ENCODE measurements at regions not wholly inside any gene's neighbourhood (a gene's known extent, or its start where the extent isn't known, plus 50 kb on each side); places are given as distances from the start of the nearest gene placed in this dataset.
"Not testable (repeated sequence)": the region's sequence is repeated elsewhere in the genome, so short reads cannot be mapped to it uniquely, and the experiment has no call there.

DNA sequence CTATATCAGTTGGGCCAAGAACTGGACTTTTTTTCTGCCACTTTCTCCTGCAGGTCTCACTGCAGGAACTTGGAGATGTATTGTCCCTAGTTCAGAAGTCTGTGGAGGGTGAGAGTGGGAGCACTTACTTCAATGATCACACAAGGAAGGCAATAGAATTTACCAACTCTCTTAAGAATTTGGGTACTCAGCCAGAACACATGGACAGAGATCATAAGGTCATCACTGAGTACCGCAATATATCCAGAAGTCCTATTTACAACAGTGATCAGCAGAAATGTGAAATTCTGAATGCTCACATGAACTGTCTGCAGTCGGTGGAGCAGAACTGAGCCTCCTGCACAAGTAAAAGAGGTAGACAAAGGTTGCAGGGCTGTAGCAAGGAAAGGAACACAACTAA lies 101.0 kb downstream of the FAM114A2 start:
- no peaks in the 10 kb centered on the region for H3K4me1 ChIP-seq (ENCODE audit: control insufficient read depth, extremely low read depth, insufficient read depth, low read length)
- H3K9ac ChIP-seq (ENCODE audit: control insufficient read depth, extremely low read depth, insufficient read depth, low read length): no peak overlapping the region
- no peak overlapping the region for H3K4me3 ChIP-seq (ENCODE audit: control insufficient read depth in 2 of 3, extremely low read depth in 1 of 3, insufficient read depth in 2 of 3, low read depth in 1 of 3, low read length in 3 of 3)
- dilution Hi-C loops (cut with MboI; ENCODE audit: extremely low pct_ligation_motif_present, low sequenced_read_pairs): no loop called here
- FAIRE-seq: no peak
- H4K20me1 ChIP-seq (ENCODE audit: control insufficient read depth, extremely low read depth, insufficient read depth, low read length): no peaks in the 10 kb centered on the region
- DNase-seq (ENCODE audit: low read depth, low spot score): no peak
- H3K36me3 ChIP-seq (ENCODE audit: control insufficient read depth in 2 of 2, extremely low read depth in 1 of 2, insufficient read depth in 2 of 2, low read length in 2 of 2): no peaks in the 10 kb centered on the region
- no peaks in the 10 kb centered on the region for H3K79me2 ChIP-seq (ENCODE audit: control insufficient read depth, insufficient read depth, low read length)
- no peak overlapping the region for H3K27ac ChIP-seq (ENCODE audit: control insufficient read depth, insufficient read depth, low read length)
- H3K9me3 ChIP-seq (ENCODE audit: control insufficient read depth, low read depth, low read length): peaks cover 8% of the 10 kb centered on the region
- no peaks in the 10 kb centered on the region for H3K9me1 ChIP-seq (ENCODE audit: control insufficient read depth, extremely low read depth, insufficient read depth, low read length)
- H2AFZ ChIP-seq (ENCODE audit: control insufficient read depth, low read length): no peak overlapping the region
- no peak for TF ChIP-seq EZH2 (IDR thresholded peaks at IDR 0.05; ENCODE audit: low read length)
- TF ChIP-seq, protein P1, sequence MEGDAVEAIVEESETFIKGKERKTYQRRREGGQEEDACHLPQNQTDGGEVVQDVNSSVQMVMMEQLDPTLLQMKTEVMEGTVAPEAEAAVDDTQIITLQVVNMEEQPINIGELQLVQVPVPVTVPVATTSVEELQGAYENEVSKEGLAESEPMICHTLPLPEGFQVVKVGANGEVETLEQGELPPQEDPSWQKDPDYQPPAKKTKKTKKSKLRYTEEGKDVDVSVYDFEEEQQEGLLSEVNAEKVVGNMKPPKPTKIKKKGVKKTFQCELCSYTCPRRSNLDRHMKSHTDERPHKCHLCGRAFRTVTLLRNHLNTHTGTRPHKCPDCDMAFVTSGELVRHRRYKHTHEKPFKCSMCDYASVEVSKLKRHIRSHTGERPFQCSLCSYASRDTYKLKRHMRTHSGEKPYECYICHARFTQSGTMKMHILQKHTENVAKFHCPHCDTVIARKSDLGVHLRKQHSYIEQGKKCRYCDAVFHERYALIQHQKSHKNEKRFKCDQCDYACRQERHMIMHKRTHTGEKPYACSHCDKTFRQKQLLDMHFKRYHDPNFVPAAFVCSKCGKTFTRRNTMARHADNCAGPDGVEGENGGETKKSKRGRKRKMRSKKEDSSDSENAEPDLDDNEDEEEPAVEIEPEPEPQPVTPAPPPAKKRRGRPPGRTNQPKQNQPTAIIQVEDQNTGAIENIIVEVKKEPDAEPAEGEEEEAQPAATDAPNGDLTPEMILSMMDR (optimal IDR thresholded peaks at IDR 0.05 in 1 of 3, IDR thresholded peaks at IDR 0.05 in 1 of 3, conservative IDR thresholded peaks at IDR 0.05 in 1 of 3; ENCODE audit: extremely low read depth in 1 of 3, insufficient read depth in 2 of 3, low read length in 3 of 3): no peak
- no peak overlapping the region for H3K4me2 ChIP-seq (ENCODE audit: control insufficient read depth, extremely low read depth, insufficient read depth, low read depth, low read length)
- no peaks in the 10 kb centered on the region for H3K27me3 ChIP-seq (ENCODE audit: control insufficient read depth, extremely low read depth, insufficient read depth, low read length)

DNA sequence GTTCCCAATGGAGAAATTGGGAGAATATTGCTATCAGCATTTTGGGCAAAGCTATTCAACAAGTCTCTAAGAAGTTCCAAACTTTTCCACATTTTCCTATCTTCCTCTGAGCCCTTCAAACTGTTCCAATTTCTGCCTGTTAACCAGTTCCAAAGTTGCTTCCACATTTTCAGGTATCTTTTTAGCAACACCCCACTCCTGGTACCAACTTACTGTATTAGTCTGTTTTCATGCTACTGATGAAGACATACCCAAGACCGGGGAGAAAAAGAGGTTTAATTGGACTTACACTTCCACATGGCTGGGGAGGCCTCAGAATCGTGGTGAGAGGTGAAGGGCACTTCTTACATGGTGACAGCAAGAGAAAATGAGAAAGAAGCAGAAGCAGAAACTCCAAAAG lies 103.6 kb downstream of the FAM114A2 start:
- H3K9ac ChIP-seq (ENCODE audit: control insufficient read depth, extremely low read depth, insufficient read depth, low read length); H3K4me1 ChIP-seq (ENCODE audit: control insufficient read depth, extremely low read depth, insufficient read depth, low read length); H2AFZ ChIP-seq (ENCODE audit: control insufficient read depth, low read length); H3K4me2 ChIP-seq (ENCODE audit: control insufficient read depth, extremely low read depth, insufficient read depth, low read depth, low read length); H3K27ac ChIP-seq (ENCODE audit: control insufficient read depth, insufficient read depth, low read length); dilution Hi-C loops (cut with MboI; ENCODE audit: extremely low pct_ligation_motif_present, low sequenced_read_pairs); H3K4me3 ChIP-seq (ENCODE audit: control insufficient read depth in 2 of 3, extremely low read depth in 1 of 3, insufficient read depth in 2 of 3, low read depth in 1 of 3, low read length in 3 of 3); H3K9me1 ChIP-seq (ENCODE audit: control insufficient read depth, extremely low read depth, insufficient read depth, low read length); H3K36me3 ChIP-seq (ENCODE audit: control insufficient read depth in 2 of 2, extremely low read depth in 1 of 2, insufficient read depth in 2 of 2, low read length in 2 of 2); H3K9me3 ChIP-seq (ENCODE audit: control insufficient read depth, low read depth, low read length); H3K27me3 ChIP-seq (ENCODE audit: control insufficient read depth, extremely low read depth, insufficient read depth, low read length); H4K20me1 ChIP-seq (ENCODE audit: control insufficient read depth, extremely low read depth, insufficient read depth, low read length); DNase-seq (ENCODE audit: low read depth, low spot score); FAIRE-seq; H3K79me2 ChIP-seq (ENCODE audit: control insufficient read depth, insufficient read depth, low read length): not testable (repeated sequence)

DNA sequence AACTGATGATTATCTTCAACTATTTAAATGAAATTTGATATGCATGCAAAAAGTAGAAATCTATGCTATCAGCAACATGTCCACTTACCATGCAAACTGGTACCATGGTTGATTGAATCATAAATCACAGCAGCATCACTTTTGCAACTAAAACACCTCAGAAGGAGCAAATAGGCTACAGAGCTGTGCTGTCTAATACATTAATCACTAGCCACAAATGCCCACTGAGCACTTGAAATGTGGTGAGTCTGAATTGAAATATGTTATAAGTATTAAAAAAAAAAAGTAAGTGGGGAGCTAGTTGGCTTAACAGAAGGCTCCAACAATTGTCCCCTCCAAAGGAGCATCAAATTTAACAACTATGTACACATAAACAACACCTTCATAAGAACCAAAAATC lies 112.5 kb downstream of the FAM114A2 start:
- H3K27ac ChIP-seq (ENCODE audit: control insufficient read depth, insufficient read depth, low read length): no peak overlapping the region
- H3K9ac ChIP-seq (ENCODE audit: control insufficient read depth, extremely low read depth, insufficient read depth, low read length): no peak overlapping the region
- TF ChIP-seq EZH2 (IDR thresholded peaks at IDR 0.05; ENCODE audit: low read length): no peak
- TF ChIP-seq, protein P1 (optimal IDR thresholded peaks at IDR 0.05 in 1 of 3, IDR thresholded peaks at IDR 0.05 in 1 of 3, conservative IDR thresholded peaks at IDR 0.05 in 1 of 3; ENCODE audit: extremely low read depth in 1 of 3, insufficient read depth in 2 of 3, low read length in 3 of 3): no peak
- no peaks in the 10 kb centered on the region for H3K36me3 ChIP-seq (ENCODE audit: control insufficient read depth in 2 of 2, extremely low read depth in 1 of 2, insufficient read depth in 2 of 2, low read length in 2 of 2)
- no peaks in the 10 kb centered on the region for H3K4me1 ChIP-seq (ENCODE audit: control insufficient read depth, extremely low read depth, insufficient read depth, low read length)
- no peak overlapping the region for H3K4me3 ChIP-seq (ENCODE audit: control insufficient read depth in 2 of 3, extremely low read depth in 1 of 3, insufficient read depth in 2 of 3, low read depth in 1 of 3, low read length in 3 of 3)
- H3K9me1 ChIP-seq (ENCODE audit: control insufficient read depth, extremely low read depth, insufficient read depth, low read length): no peaks in the 10 kb centered on the region
- FAIRE-seq (no peak), DNase-seq (ENCODE audit: low read depth, low spot score) (no peak)
- H3K4me2 ChIP-seq (ENCODE audit: control insufficient read depth, extremely low read depth, insufficient read depth, low read depth, low read length): no peak overlapping the region
- no peaks in the 10 kb centered on the region for H4K20me1 ChIP-seq (ENCODE audit: control insufficient read depth, extremely low read depth, insufficient read depth, low read length)
- no peak overlapping the region for H2AFZ ChIP-seq (ENCODE audit: control insufficient read depth, low read length)
- no peaks in the 10 kb centered on the region for H3K27me3 ChIP-seq (ENCODE audit: control insufficient read depth, extremely low read depth, insufficient read depth, low read length)
- no peaks in the 10 kb centered on the region for H3K79me2 ChIP-seq (ENCODE audit: control insufficient read depth, insufficient read depth, low read length)
- no peaks in the 10 kb centered on the region for H3K9me3 ChIP-seq (ENCODE audit: control insufficient read depth, low read depth, low read length)
- dilution Hi-C loops (cut with MboI; ENCODE audit: extremely low pct_ligation_motif_present, low sequenced_read_pairs): no loop called here
